ENCODE measurements at regions not wholly inside any gene's neighbourhood (a gene's known extent, or its start where the extent isn't known, plus 50 kb on each side); places are given as distances from the start of the nearest gene placed in this dataset.

DNA sequence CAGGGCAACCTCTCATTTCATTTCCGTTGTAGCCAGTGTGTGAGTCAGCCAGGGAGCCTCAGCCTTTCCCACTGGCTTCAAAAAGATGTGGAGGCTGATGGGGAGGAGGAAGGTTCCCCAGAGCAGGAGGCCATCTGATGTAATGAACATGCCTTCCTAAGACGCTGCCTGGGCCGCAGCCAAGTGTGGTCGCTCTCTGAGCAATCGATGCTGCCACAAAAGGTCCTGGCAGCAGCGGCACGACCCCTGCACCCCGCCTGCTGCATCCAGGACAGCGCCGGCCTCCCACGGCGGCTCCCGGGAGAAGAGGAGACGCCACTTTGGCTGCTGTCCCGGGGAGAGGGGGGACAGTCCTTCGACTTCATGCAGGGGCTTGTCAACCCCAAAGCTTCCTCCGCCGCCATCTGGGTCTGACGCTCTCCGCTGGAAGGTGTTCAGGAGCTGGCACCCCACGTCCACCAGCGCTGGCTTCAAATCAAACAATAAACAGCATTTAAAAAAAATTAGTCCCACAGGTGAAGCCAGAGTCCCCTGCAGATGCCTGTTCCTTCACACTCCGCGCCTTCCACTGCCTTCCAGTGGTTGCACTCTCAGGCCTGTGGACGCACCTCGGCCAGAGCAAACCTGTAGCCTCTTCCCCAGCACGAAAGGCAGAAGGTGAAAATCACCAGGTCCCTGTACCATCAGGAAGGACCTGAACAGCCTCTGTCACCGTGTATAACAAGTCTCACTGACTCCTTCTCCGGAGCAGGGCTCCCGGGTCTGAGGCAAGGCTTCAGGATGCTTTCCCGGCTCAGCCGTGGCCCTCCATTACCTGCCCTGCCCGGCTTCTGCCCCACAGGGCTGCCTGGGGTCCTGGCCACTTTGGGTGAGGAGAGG, 930.7 kb downstream of the BRD1 start:
- H3K4me1 ChIP-seq (ENCODE audit: insufficient read depth, low read length): no peaks in the 10 kb centered on the region

DNA sequence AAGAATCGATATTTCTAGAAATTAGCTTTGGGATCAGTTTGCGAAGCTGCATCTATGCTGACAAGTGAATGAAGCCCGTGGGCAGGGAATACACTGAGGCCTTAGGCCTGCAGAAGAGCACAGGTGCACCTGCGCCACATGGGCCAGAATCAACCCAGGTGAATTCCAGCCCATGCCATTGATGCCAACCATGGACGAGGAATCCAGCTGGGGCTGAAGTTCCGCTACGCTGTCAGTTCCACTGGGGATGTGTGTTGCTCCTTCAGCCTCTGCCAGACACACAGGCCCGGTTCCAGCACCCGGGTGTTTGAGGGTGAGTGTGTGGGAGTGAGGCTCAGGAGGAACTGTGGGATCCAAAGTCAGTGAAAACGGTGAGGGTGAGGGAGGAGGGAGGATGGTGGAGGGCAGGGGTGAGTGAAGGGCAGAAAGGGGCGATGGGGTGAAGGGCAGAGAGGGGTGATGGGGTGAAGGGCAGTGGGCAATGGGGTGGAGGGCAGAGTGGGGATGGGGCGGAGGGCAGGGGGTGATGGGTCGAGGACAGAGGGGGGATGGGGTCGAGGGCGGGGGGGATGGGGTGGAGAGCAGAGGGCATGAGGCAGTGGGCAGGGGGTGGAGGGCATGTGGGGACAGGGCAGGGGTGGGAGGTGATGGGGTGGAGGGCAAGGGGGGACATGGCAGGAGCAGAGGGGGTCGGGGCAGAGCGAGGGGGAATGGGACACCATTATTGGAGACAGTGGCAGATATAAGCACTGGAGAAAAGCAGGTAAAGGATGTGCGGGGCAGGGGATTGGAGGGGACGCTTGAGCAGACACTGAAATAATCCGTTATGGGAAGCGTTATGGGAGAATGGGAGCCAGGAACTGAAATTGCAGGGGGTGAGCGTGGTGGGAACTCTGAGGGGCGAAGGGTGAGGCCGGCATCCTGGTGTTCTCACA, 931.6 kb downstream of the BRD1 start:
- H3K9ac ChIP-seq (ENCODE audit: low read depth, low read length): no peak overlapping the region
- H3K27me3 ChIP-seq (ENCODE audit: insufficient read depth, low read length): peaks cover 5% of the 10 kb centered on the region; the same call in 1 of the 2 replicates
- no peak overlapping the region for H3K4me3 ChIP-seq (ENCODE audit: low read length)
- no peaks in the 10 kb centered on the region for H3K9me3 ChIP-seq (ENCODE audit: insufficient read depth, low read depth, low read length)
- no peak overlapping the region for H3K27ac ChIP-seq (ENCODE audit: low read length)
- no peaks in the 10 kb centered on the region for H3K4me1 ChIP-seq (ENCODE audit: insufficient read depth, low read length)
- no peaks in the 10 kb centered on the region for H3K36me3 ChIP-seq (ENCODE audit: insufficient read depth, low read depth, low read length)

More for the DNA sequence above, 930.7 kb downstream of the BRD1 start:
- Histone ChIP-seq H3K9me3 (ENCODE audit: insufficient read depth, low read depth, low read length) (no peaks in the 10 kb centered on the region), H3K27me3 (ENCODE audit: insufficient read depth, low read length) (peaks cover 5% of the 10 kb centered on the region; the same call in 1 of the 2 replicates), H3K4me3 (ENCODE audit: low read length) (no peak overlapping the region), H3K27ac (ENCODE audit: low read length) (no peak overlapping the region), H3K36me3 (ENCODE audit: insufficient read depth, low read depth, low read length) (no peaks in the 10 kb centered on the region), H3K9ac (ENCODE audit: low read depth, low read length) (no peak overlapping the region)

DNA sequence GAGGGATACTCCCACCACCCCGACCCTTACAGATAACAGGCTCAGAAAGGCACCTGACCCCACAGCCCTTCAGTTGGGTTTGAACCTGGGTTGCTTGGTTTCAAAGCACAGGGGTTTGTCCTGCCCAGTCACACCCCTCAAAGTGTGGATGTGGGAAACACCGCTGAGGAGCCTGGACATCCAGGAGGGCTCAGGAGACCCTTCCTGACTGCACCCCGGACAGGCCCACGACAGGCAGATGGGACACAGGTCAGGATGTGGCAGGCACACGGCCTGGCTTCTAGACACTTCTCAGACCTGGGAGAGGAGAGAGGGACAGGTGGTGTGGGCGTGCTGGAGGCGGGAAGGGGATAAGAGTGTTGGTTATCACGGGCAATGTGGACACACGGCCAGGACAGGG, 932.3 kb downstream of the BRD1 start:
- peaks cover 5% of the 10 kb centered on the region; the same call in 1 of the 2 replicates for H3K27me3 ChIP-seq (ENCODE audit: insufficient read depth, low read length)
- no peak overlapping the region for H3K27ac ChIP-seq (ENCODE audit: low read length)
- H3K9ac ChIP-seq (ENCODE audit: low read depth, low read length): no peak overlapping the region
- no peaks in the 10 kb centered on the region for H3K4me1 ChIP-seq (ENCODE audit: insufficient read depth, low read length)
- no peaks in the 10 kb centered on the region for H3K9me3 ChIP-seq (ENCODE audit: insufficient read depth, low read depth, low read length)
- H3K4me3 ChIP-seq (ENCODE audit: low read length): no peak overlapping the region
- H3K36me3 ChIP-seq (ENCODE audit: insufficient read depth, low read depth, low read length): no peaks in the 10 kb centered on the region

DNA sequence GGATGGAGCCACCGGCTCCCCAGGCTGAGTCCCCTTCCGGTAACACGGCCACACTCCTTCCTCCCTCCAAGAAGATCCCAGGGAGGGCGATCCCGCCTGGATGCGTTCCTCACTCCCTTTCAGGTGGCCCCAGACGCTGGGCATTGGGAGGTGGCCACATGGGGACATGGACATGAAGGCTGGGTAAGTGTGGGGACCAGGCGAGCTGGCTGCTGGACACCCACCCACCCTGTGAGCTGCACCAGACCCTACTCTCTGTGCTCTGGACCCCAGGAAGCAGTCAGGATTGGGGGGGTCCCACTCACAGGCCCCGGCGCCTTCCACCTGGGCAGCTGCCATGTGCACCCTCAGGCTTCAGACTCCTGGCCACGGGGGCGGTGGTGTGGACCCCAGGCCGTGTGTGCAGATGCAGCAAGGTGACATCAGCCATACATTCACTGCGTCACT, 932.8 kb downstream of the BRD1 start:
- H3K27ac ChIP-seq (ENCODE audit: low read length): no peak overlapping the region
- no peaks in the 10 kb centered on the region for H3K4me1 ChIP-seq (ENCODE audit: insufficient read depth, low read length)
- H3K27me3 ChIP-seq (ENCODE audit: insufficient read depth, low read length): peaks cover 5% of the 10 kb centered on the region; the same call in 1 of the 2 replicates
- H3K4me3 ChIP-seq (ENCODE audit: low read length): no peak overlapping the region
- H3K36me3 ChIP-seq (ENCODE audit: insufficient read depth, low read depth, low read length): no peaks in the 10 kb centered on the region
- H3K9ac ChIP-seq (ENCODE audit: low read depth, low read length): no peak overlapping the region
- no peaks in the 10 kb centered on the region for H3K9me3 ChIP-seq (ENCODE audit: insufficient read depth, low read depth, low read length)

DNA sequence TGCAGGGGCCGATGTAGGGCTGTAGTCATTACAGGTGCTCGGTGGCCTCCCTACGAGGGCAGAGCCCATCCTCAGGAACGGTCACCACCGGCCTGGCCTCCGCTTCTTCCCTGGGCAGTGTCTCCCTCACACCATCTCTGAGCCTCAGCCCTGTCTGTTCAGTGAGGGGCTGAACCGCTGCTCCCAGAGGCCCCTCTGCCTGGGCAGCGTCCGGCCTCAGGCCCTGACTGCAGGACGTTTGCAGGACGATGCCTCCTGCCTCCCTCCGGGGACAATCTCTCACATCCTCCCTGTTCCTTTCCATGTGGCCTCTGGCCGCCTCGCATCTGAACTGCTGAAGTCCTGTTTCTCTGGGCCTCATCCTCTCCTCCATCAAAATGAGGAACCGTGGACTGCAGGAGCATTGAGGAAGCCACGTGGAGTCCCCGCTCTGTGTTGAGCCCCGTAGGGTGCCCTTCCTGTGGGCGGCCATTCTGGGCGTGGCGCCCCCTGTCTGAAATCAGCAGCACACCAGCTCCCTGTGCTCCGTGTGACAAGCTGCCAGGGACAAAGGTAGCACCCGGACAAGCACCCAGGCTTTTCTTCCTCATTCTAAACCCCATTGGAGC, 933.5 kb downstream of the BRD1 start:
- H3K27me3 ChIP-seq (ENCODE audit: insufficient read depth, low read length): peaks cover 5% of the 10 kb centered on the region; the same call in 1 of the 2 replicates

DNA sequence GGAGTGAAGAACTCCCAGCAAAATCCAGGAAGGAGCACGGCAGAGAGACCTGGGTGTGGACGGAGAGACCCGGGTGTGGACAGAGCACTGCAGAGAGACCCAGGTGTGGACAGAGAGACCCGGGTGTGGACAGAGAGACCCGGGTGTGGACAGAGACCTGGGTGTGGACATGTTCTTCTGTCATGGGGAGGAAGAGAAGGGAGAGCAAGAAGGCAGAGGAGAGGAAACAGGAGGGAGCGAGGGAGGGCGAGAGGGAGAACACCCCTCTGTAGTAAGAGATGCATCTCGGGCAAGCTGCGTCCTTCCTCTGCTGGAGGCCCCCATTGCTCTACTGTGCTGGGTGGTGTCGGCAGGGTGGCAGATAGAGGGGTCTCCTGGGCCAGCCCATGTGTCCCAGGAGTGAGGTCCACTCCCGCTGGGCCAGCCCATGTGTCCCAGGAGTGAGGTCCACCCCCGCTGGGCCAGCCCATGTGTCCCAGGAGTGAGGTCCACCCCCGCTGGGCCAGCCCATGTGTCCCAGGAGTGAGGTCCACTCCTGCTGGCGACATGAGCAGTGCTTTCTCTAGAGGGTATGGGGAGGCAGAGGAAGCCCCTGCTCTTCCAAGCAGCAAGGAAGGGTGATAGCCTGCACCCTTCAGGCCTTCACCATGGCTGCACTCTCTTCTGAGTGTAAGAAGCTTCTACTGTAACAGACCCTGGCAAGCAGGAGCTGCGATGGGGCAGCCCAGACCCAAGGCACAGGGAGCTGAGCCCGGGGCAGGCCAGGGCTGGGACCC, 934.2 kb downstream of the BRD1 start:
- peaks cover 5% of the 10 kb centered on the region; the same call in 1 of the 2 replicates for H3K27me3 ChIP-seq (ENCODE audit: insufficient read depth, low read length)
- no peak overlapping the region for H3K4me3 ChIP-seq (ENCODE audit: low read length)
- H3K9me3 ChIP-seq (ENCODE audit: insufficient read depth, low read depth, low read length): no peaks in the 10 kb centered on the region
- no peak overlapping the region for H3K27ac ChIP-seq (ENCODE audit: low read length)
- H3K4me1 ChIP-seq (ENCODE audit: insufficient read depth, low read length): no peaks in the 10 kb centered on the region
- H3K9ac ChIP-seq (ENCODE audit: low read depth, low read length): no peak overlapping the region
- H3K36me3 ChIP-seq (ENCODE audit: insufficient read depth, low read depth, low read length): no peaks in the 10 kb centered on the region

More for the DNA sequence above, 933.5 kb downstream of the BRD1 start:
- H3K9me3 ChIP-seq (ENCODE audit: insufficient read depth, low read depth, low read length): no peaks in the 10 kb centered on the region
- H3K36me3 ChIP-seq (ENCODE audit: insufficient read depth, low read depth, low read length): no peaks in the 10 kb centered on the region
- no peak overlapping the region for H3K9ac ChIP-seq (ENCODE audit: low read depth, low read length)
- H3K4me1 ChIP-seq (ENCODE audit: insufficient read depth, low read length): no peaks in the 10 kb centered on the region
- no peak overlapping the region for H3K4me3 ChIP-seq (ENCODE audit: low read length)
- H3K27ac ChIP-seq (ENCODE audit: low read length): no peak overlapping the region

DNA sequence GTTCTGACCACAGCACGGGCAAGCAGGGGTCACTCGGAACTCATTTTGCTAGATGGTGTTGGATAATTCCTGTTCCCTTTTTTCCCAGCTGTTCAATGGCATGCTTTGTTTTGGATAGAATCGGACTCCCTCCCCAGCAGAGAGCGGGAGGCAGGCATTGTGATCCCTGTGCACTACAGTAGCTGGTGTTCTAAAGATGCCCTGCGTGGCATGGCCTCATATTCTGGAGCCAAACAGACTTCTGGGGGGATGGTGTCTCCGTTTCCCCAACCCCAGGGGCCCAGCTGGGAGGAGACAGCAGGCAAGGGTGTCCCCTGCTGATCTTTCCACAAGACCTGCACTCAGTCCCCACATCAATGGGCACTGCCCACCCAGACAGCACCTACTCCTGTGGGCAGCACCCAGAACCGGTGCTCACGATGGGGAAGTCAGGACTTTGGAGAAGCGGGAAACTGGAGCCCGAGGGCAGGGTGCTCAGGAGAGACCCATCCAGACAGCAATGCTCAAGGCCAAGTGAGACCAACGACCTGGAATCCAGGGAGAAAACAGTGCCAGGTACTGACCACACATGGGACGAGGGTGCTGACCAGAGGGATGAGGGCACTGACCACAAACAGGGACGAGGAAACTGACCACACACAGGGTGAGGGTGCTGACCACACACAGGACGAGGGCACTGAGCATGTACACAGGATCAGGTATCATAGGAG, 934.9 kb downstream of the BRD1 start:
- H3K9ac ChIP-seq (ENCODE audit: low read depth, low read length): no peak overlapping the region
- no peaks in the 10 kb centered on the region for H3K4me1 ChIP-seq (ENCODE audit: insufficient read depth, low read length)
- H3K4me3 ChIP-seq (ENCODE audit: low read length): no peak overlapping the region
- H3K9me3 ChIP-seq (ENCODE audit: insufficient read depth, low read depth, low read length): no peaks in the 10 kb centered on the region
- no peaks in the 10 kb centered on the region for H3K36me3 ChIP-seq (ENCODE audit: insufficient read depth, low read depth, low read length)
- H3K27me3 ChIP-seq (ENCODE audit: insufficient read depth, low read length): peaks cover 5% of the 10 kb centered on the region; the same call in 1 of the 2 replicates
- H3K27ac ChIP-seq (ENCODE audit: low read length): no peak overlapping the region

DNA sequence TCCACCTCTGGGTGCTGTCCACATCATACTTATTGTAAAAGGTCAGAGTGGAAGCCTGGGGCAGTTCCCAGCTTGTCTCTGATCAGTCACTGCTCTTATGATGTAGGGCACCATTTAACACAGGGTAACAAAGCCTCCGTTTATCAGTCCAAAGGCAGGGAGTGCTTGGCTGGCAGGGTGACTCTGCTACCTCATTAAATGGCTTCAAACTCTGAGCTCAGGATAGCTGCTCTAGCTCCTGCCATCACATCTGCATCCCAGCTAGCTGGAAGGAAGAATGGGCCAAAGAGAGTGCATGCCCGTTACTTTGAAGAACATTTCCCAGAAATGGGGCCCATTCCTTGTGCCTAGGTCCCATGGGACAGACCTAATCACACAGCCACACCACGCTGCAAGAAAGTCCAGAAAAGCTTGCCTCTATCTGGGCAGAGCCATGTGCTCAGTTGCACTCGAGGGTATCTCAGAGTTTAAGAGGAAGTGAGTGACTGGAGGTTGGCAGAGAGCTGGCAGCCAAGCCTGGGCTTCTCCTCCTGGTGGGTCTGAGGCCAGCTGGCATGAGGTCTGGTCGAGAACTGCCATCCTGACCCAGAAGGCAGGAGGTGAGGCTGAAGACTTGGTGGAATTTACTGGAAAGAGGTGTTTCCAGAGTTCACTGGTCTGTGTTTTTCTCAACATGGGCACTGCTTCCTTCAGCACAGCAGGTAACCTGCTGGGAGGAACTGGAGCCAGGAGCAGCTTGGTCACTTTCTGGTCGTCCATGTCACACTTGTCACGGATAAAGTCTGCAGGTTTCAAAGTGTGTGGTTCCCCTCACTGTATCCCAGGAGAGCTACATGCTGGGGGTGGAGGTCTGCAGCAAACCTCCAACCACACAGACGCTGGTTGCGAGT, 935.7 kb downstream of the BRD1 start:
- Histone ChIP-seq H3K4me1 (ENCODE audit: insufficient read depth, low read length) (no peaks in the 10 kb centered on the region), H3K4me3 (ENCODE audit: low read length) (no peak overlapping the region), H3K9ac (ENCODE audit: low read depth, low read length) (no peak overlapping the region), H3K27me3 (ENCODE audit: insufficient read depth, low read length) (peaks cover 5% of the 10 kb centered on the region; the same call in 1 of the 2 replicates), H3K36me3 (ENCODE audit: insufficient read depth, low read depth, low read length) (no peaks in the 10 kb centered on the region), H3K9me3 (ENCODE audit: insufficient read depth, low read depth, low read length) (no peaks in the 10 kb centered on the region), H3K27ac (ENCODE audit: low read length) (no peak overlapping the region)

DNA sequence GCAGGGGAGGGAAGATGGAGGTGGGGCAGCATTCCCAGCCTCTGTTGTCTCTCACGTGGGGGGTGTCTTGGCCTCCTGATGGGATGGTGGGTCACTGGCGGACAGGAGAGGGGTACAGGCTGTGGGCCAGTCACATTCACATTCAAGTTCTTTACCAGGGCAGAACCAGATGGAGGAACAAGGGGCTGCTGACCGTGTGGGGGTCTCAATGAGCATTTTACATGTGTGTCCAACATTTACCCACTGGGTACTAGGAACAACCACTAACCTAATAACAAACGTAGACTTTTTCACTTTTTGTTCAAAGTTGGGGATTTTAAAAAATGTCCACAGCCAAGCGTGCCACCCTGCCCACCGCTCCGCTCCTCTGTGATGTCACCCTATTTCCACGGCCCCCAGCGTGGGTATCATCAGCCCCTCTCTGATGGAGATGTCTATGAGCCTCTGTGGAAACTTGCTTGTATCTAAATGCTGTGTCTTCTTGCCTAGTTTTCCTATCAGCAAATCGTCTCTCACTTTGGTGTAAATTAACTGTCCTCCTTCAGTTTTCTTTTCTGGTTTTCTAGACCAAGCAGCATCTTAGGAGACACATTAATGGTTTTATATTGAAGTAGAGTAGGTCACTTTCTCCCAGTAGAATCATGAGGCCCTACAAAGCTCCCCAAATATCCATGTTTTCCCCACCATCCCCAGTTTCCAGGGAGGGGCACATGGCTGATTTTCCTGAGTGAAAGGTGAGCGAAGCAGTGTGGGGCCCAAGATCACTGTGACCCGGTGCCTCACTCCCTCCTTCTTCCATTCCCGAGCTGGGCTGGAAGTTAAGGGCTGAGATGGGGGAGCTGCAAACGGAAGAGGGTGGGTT, 936.7 kb downstream of the BRD1 start:
- Histone ChIP-seq H3K9ac (ENCODE audit: low read depth, low read length) (no peak overlapping the region), H3K27me3 (ENCODE audit: insufficient read depth, low read length) (peaks cover 5% of the 10 kb centered on the region; the same call in 1 of the 2 replicates), H3K9me3 (ENCODE audit: insufficient read depth, low read depth, low read length) (no peaks in the 10 kb centered on the region), H3K36me3 (ENCODE audit: insufficient read depth, low read depth, low read length) (no peaks in the 10 kb centered on the region), H3K4me1 (ENCODE audit: insufficient read depth, low read length) (no peaks in the 10 kb centered on the region), H3K4me3 (ENCODE audit: low read length) (no peak overlapping the region), H3K27ac (ENCODE audit: low read length) (no peak overlapping the region)

Data from iPS-20b (cell line).